Esophagus muscularis mucosa (tissue), 4 donors: ENCODE measurements at regions not wholly inside any gene's neighbourhood (a gene's known extent, or its start where the extent isn't known, plus 50 kb on each side); places are given as distances from the start of the nearest gene placed in this dataset.

Experiments
- CTCF ChIP-seq, 3 experiments: fragments of 200-600 bp in 2 of 3; fragments of 450-650 bp in 1 of 3; sonication (generic) in 2 of 3; IDR thresholded peaks; one replicate each; pipeline ENCODE4 v1.5.1; 2017 to 2019; ENCODE audit warnings: antibody characterized with exemption in 3 of 3, mild to moderate bottlenecking in 2 of 3, moderate library complexity in 1 of 3
- EP300 ChIP-seq: sonication (generic); formaldehyde crosslinking; IDR thresholded peaks from one replicate; pipeline ENCODE4 v1.6.1; 2017; ENCODE audit warnings: antibody characterized with exemption
- POLR2A ChIP-seq: fragments of 450-650 bp; IDR thresholded peaks from one replicate; pipeline ENCODE4 v1.6.1; 2017; ENCODE audit warnings: antibody characterized with exemption, moderate library complexity, mild to moderate bottlenecking, low read depth

GRCh38 chr5:174624733-174625522 lies 99.5 kb upstream of the MSX2 start:
- TF ChIP-seq CTCF (IDR thresholded peaks at IDR 0.05) (no peak), EP300 (no peak), POLR2A (no peak)
